ENCODE measurements at regions not wholly inside any gene's neighbourhood (a gene's known extent, or its start where the extent isn't known, plus 50 kb on each side); places are given as distances from the start of the nearest gene placed in this dataset.

GRCh38 chr11:111000400-111001080 is 245.0 kb upstream of the POU2AF2 start:
- TF ChIP-seq JUND (IDR thresholded peaks at IDR 0.05) = no peak
- TF ChIP-seq CTCF (IDR thresholded peaks at IDR 0.05; ENCODE audit: low read depth, low read length, missing input control) = no peak
- no peak for TF ChIP-seq RAD21 (IDR thresholded peaks at IDR 0.05)
- TF ChIP-seq SP1 (IDR thresholded peaks at IDR 0.05) = no peak
- TF ChIP-seq REST (IDR thresholded peaks at IDR 0.05) = no peak
- no peak for TF ChIP-seq RXRA (IDR thresholded peaks at IDR 0.05)
- TF ChIP-seq ATF3 (IDR thresholded peaks at IDR 0.05) = no peak
- TF ChIP-seq TAF1 (conservative IDR thresholded peaks at IDR 0.05) = no peak
- no peak for TF ChIP-seq MAX (IDR thresholded peaks at IDR 0.05)
